HepG2 (cell line): ENCODE measurements at regions not wholly inside any gene's neighbourhood (a gene's known extent, or its start where the extent isn't known, plus 50 kb on each side); places are given as distances from the start of the nearest gene placed in this dataset.

Experiments used
- ATAC-seq: fragments of 200-7000 bp; cut with Tn5 transposase; 3 replicates; pipeline ENCODE4 v1.9.1; 2020; ENCODE audit warnings: mild to moderate bottlenecking, moderate library complexity
- BruUV-seq: library from RNA; stranded (reverse); fragments of 400-500 nt; replicated peaks from 2 replicates; lab custom pipeline; 2021; lab: Mats Ljungman, UMichigan
- CTCF ChIA-PET: fragments of 300-600 bp; formaldehyde crosslinking; extraction: SDS; loops from one replicate; lab custom pipeline; 2021; ENCODE audit warnings: low total read pairs, inconsistent platforms, low intra/inter-chr PET ratio; lab: Yijun Ruan, JAX
- POLR2A ChIA-PET: fragments of 350-600 bp; sonication (Branson Sonifier 250); formaldehyde crosslinking; loops from one replicate; lab custom pipeline; 2020; ENCODE audit warnings: antibody characterized with exemption, inconsistent platforms; lab: Yijun Ruan, JAX
- DNase-seq: peaks from one replicate; pipeline ENCODE4 v3.0.0-alpha.2; 2015; ENCODE audit warnings: low spot score
- FAIRE-seq: peaks from 3 replicates; lab custom pipeline; 2011; peaks lifted over from hg19 to GRCh38; lab: Jason Lieb, UNC
- H2AFZ ChIP-seq: one replicate; pipeline ENCODE4 v1.6.1; 2011; ENCODE audit warnings: low read length, inconsistent platforms
- H3K27ac ChIP-seq: fragments of 300-600 bp; 3 replicates; pipeline ENCODE4 v1.8.0; 2011; ENCODE audit warnings: mixed run types, mild to moderate bottlenecking, mixed read lengths, low read length, inconsistent platforms; ENCODE audit not compliant: insufficient read depth; ENCODE audit errors: extremely low read length
- H3K27me3 ChIP-seq, 2 experiments: fragments of 200-600 bp in 1 of 2; 2 replicates in 1 of 2; 3 replicates in 1 of 2; pipeline versions ENCODE4 v1.6.0 to v1.8.0; 2011; ENCODE audit warnings: low read length in 2 of 2, mild to moderate bottlenecking in 2 of 2, moderate library complexity in 2 of 2, inconsistent platforms in 1 of 2; ENCODE audit not compliant: insufficient read depth in 2 of 2, control insufficient read depth in 1 of 2
- H3K36me3 ChIP-seq, 2 experiments: fragments of 200-600 bp in 1 of 2; replicated peaks in 1 of 2; 2 replicates in 1 of 2; 3 replicates in 1 of 2; pipeline versions ENCODE4 v1.5.1 to v1.8.0; 2011; ENCODE audit warnings: low read length in 2 of 2, inconsistent platforms in 1 of 2; ENCODE audit not compliant: insufficient read depth in 2 of 2, control insufficient read depth in 1 of 2
- H3K4me1 ChIP-seq: 2 replicates; pipeline ENCODE4 v1.5.1; 2012; ENCODE audit warnings: low read length, inconsistent platforms; ENCODE audit not compliant: insufficient read depth
- H3K4me2 ChIP-seq: 2 replicates; pipeline ENCODE4 v1.6.0; 2011; ENCODE audit warnings: low read depth, low read length, inconsistent platforms
- H3K4me3 ChIP-seq, 3 experiments: fragments of 200-600 bp in 1 of 3; sonication (generic), shearing (Covaris generic) in 1 of 3; replicated peaks in 1 of 3; 2 replicates each; pipeline ENCODE4 v1.5.1; 2011 to 2016; ENCODE audit warnings: low read length in 3 of 3, inconsistent platforms in 2 of 3, low read depth in 2 of 3, mild to moderate bottlenecking in 2 of 3, control low read depth in 1 of 3, mixed read lengths in 1 of 3; ENCODE audit not compliant: insufficient read depth in 1 of 3
- H3K79me2 ChIP-seq: one replicate; pipeline ENCODE4 v1.6.1; 2011; ENCODE audit warnings: low read length, inconsistent platforms; ENCODE audit not compliant: insufficient read depth
- H3K9ac ChIP-seq: 2 replicates; pipeline ENCODE4 v1.6.0; 2011; ENCODE audit warnings: mild to moderate bottlenecking, low read depth, low read length, inconsistent platforms; ENCODE audit not compliant: insufficient read depth
- H3K9me3 ChIP-seq: 2 replicates; pipeline ENCODE4 v1.5.1; 2012; ENCODE audit warnings: mild to moderate bottlenecking, low read length
- H4K20me1 ChIP-seq: 2 replicates; pipeline ENCODE4 v1.6.0; 2011; ENCODE audit warnings: inconsistent platforms, mild to moderate bottlenecking, low read length, moderate library complexity; ENCODE audit not compliant: insufficient read depth
- ERF ChIP-seq: IDR thresholded peaks from 2 replicates; pipeline ENCODE4 v1.6.1; 2018; ENCODE audit warnings: missing biosample characterization, missing genetic modification reagents
- ESRRA ChIP-seq: sonication (generic); formaldehyde crosslinking; IDR thresholded peaks from 2 replicates; pipeline ENCODE4 v1.5.1; 2020; ENCODE audit warnings: mild to moderate bottlenecking, low read depth, missing genetic modification reagents
- GMEB1 ChIP-seq: sonication (generic); formaldehyde crosslinking; IDR thresholded peaks from 2 replicates; pipeline ENCODE4 v1.5.1; 2020; ENCODE audit warnings: missing genetic modification reagents, mild to moderate bottlenecking, borderline replicate concordance
- HNRNPK ChIP-seq: fragments of 200-400 bp; formaldehyde crosslinking; IDR thresholded peaks from 2 replicates; pipeline ENCODE4 v1.6.1; 2018; ENCODE audit warnings: low read length, low read depth, moderate library complexity, mild to moderate bottlenecking; ENCODE audit not compliant: poor library complexity, severe bottlenecking
- HOMEZ ChIP-seq: IDR thresholded peaks from 2 replicates; pipeline ENCODE4 v1.6.1; 2016; ENCODE audit warnings: low read depth
- MEIS1 ChIP-seq: sonication (generic); formaldehyde crosslinking; IDR thresholded peaks from 2 replicates; pipeline ENCODE4 v1.9.0; 2021; ENCODE audit warnings: mild to moderate bottlenecking, missing genetic modification reagents, moderate library complexity, borderline replicate concordance
- MNT ChIP-seq: fragments of 450-650 bp; IDR thresholded peaks from 2 replicates; pipeline ENCODE4 v1.6.1; 2016
- RAD51 ChIP-seq: fragments of 450-650 bp; IDR thresholded peaks from 2 replicates; pipeline ENCODE4 v1.6.1; 2016; ENCODE audit warnings: borderline replicate concordance
- RORA ChIP-seq: sonication (generic); formaldehyde crosslinking; IDR thresholded peaks from 2 replicates; pipeline ENCODE4 v1.5.0; 2020; ENCODE audit warnings: mild to moderate bottlenecking, missing genetic modification reagents, moderate library complexity
- SAP130 ChIP-seq: IDR thresholded peaks from 2 replicates; pipeline ENCODE4 v1.6.1; 2016; ENCODE audit warnings: low read depth
- SYNCRIP ChIP-seq: fragments of 200-400 bp; formaldehyde crosslinking; IDR thresholded peaks from 2 replicates; pipeline ENCODE4 v1.6.1; 2018; ENCODE audit warnings: mild to moderate bottlenecking, low read depth, low read length; ENCODE audit not compliant: insufficient read depth
- TEAD3 ChIP-seq: optimal IDR thresholded peaks from 2 replicates; pipeline ENCODE3; 2016; ENCODE audit warnings: borderline replicate concordance
- THAP11 ChIP-seq: IDR thresholded peaks from 2 replicates; pipeline ENCODE4 v1.6.1; 2016; ENCODE audit warnings: missing biosample characterization, missing genetic modification reagents
- THYN1 ChIP-seq: sonication (generic); formaldehyde crosslinking; IDR thresholded peaks from 2 replicates; pipeline ENCODE4 v1.8.1; 2023; ENCODE audit warnings: low read depth, mild to moderate bottlenecking, moderate library complexity, missing genetic modification reagents, borderline replicate concordance
- ZBTB3 ChIP-seq: sonication (generic); formaldehyde crosslinking; IDR thresholded peaks from 2 replicates; pipeline ENCODE4 v1.4.0; 2020; ENCODE audit warnings: low read depth, mild to moderate bottlenecking, moderate library complexity, missing genetic modification reagents, borderline replicate concordance
- ZNF256 ChIP-seq: sonication (generic); formaldehyde crosslinking; conservative IDR thresholded peaks from 2 replicates; pipeline ENCODE4 v1.4.0; 2020; ENCODE audit warnings: missing genetic modification reagents
- ZNF547 ChIP-seq: sonication (generic); formaldehyde crosslinking; IDR thresholded peaks from 2 replicates; pipeline ENCODE4 v1.5.1; 2020; ENCODE audit warnings: mild to moderate bottlenecking, missing genetic modification reagents
- ZNF704 ChIP-seq: sonication (generic); formaldehyde crosslinking; IDR thresholded peaks from 2 replicates; pipeline ENCODE4 v1.8.1; 2023; ENCODE audit warnings: mild to moderate bottlenecking, inconsistent platforms, moderate library complexity, missing genetic modification reagents, borderline replicate concordance
- WGBS: methylation state at CpG from one replicate; pipeline ENCODE4 v1.1.6; 2017; ENCODE audit warnings: low lambda C conversion rate; 5-methylcytosine and 5-hydroxymethylcytosine counted together
- in situ Hi-C: cut with HindIII; loops from 2 replicates; pipeline ENCODE4 v1.10.0; 2017; ENCODE audit warnings: low pct_unique_long_range_greater_than_20kb; ENCODE audit not compliant: extremely low pct_ligation_motif_present
- intact Hi-C: fragments of 100-400 bp; cut with micrococcal nuclease; formaldehyde crosslinking; loops from one replicate; pipeline ENCODE4 v1.10.0; 2022; ENCODE audit not compliant: unreplicated experiment

GRCh38 chr9:22829236-22829635 lies 382.6 kb downstream of the DMRTA1 start (continued):
- TF ChIP-seq HOMEZ (CRISPR knock-in tag): no peak
- TF ChIP-seq ESRRA (CRISPR knock-in tag): no peak

GRCh38 chr9:22838266-22838665 lies 391.6 kb downstream of the DMRTA1 start:
- Histone ChIP-seq H3K27me3 (no peaks in the 10 kb centered on the region), H3K4me2 (no peak overlapping the region), H3K27ac (no peak overlapping the region), H4K20me1 (no peaks in the 10 kb centered on the region), H3K9me3 (peaks cover 66% of the 10 kb centered on the region), H3K4me3 (no peak overlapping the region), H3K9ac (no peak overlapping the region), H2AFZ (no peak overlapping the region), H3K79me2 (no peaks in the 10 kb centered on the region), H3K4me1 (no peaks in the 10 kb centered on the region), H3K36me3 (no peaks in the 10 kb centered on the region)
- in situ Hi-C loops: no loop called here
- intact Hi-C loops: no loop called here
- no peak for ATAC-seq
- ChIA-PET CTCF (no interaction called here), POLR2A (no interaction called here)
- WGBS: 0% methylated on average over 3 of the region's 3 CpGs
- no TSS peak for BruUV-seq
- DNase-seq: no peak
- no peak for FAIRE-seq
- TF ChIP-seq THAP11: no peak
- no peak for TF ChIP-seq ZBTB3 (CRISPR knock-in tag)
- TF ChIP-seq THYN1 (CRISPR knock-in tag): no peak
- no peak for TF ChIP-seq GMEB1 (CRISPR knock-in tag)
- TF ChIP-seq ZNF256 (CRISPR knock-in tag): no peak
- no peak for TF ChIP-seq SYNCRIP
- no peak for TF ChIP-seq ZNF547 (CRISPR knock-in tag)
- no peak for TF ChIP-seq RAD51
- no peak for TF ChIP-seq TEAD3
- TF ChIP-seq HNRNPK: no peak
- no peak for TF ChIP-seq MEIS1 (CRISPR knock-in tag)
- no peak for TF ChIP-seq RORA (CRISPR knock-in tag)
- no peak for TF ChIP-seq ERF (CRISPR knock-in tag)
- TF ChIP-seq SAP130: no peak
- no peak for TF ChIP-seq ZNF704 (CRISPR knock-in tag)
- TF ChIP-seq MNT: no peak
